Breast epithelium (tissue), 4 donors: ENCODE measurements at regions not wholly inside any gene's neighbourhood (a gene's known extent, or its start where the extent isn't known, plus 50 kb on each side); places are given as distances from the start of the nearest gene placed in this dataset.

Source experiments
- DNase-seq, 2 donors: peaks; one replicate each; pipeline ENCODE4 v3.0.0-alpha.2; 2019; ENCODE audit warnings: low spot score in 2 of 2
- H3K27ac ChIP-seq, 2 donors: fragments of 200-600 bp; sonication (generic) in 1 of 2; one replicate each; pipeline ENCODE4 v1.5.1; 2016 to 2019; ENCODE audit warnings: mild to moderate bottlenecking in 1 of 2
- H3K27me3 ChIP-seq, 2 donors: fragments of 200-600 bp; sonication (generic) in 1 of 2; one replicate each; pipeline versions ENCODE4 v1.5.1 to v1.6.0; 2017 to 2019; ENCODE audit warnings: control low read depth in 1 of 2, mild to moderate bottlenecking in 1 of 2
- H3K36me3 ChIP-seq: fragments of 200-600 bp; one replicate; pipeline ENCODE4 v1.5.1; 2019
- H3K4me1 ChIP-seq, 2 donors: fragments of 200-600 bp; sonication (generic); one replicate each; pipeline ENCODE4 v1.5.1; 2016 to 2019; ENCODE audit warnings: control low read depth in 1 of 2
- H3K4me3 ChIP-seq, 3 donors: fragments of 200-600 bp; sonication (generic); 1 replicate in 2 of 3; 2 replicates in 1 of 3; pipeline ENCODE4 v1.5.1; 2016 to 2019; ENCODE audit warnings: mild to moderate bottlenecking in 3 of 3, moderate library complexity in 2 of 3
- H3K9me3 ChIP-seq, 2 donors: fragments of 200-600 bp; sonication (generic) in 1 of 2; one replicate each; pipeline ENCODE4 v1.5.1; 2016 to 2019; ENCODE audit warnings: control low read depth in 1 of 2
- POLR2A ChIP-seq: fragments of 450-650 bp; IDR thresholded peaks from one replicate; pipeline ENCODE4 v1.6.1; 2016; ENCODE audit warnings: antibody characterized with exemption, mild to moderate bottlenecking, moderate library complexity
- POLR2AphosphoS5 ChIP-seq, 3 donors: sonication (generic); formaldehyde crosslinking; IDR thresholded peaks; one replicate each; pipeline ENCODE4 v1.6.1; 2017; ENCODE audit warnings: antibody characterized with exemption in 3 of 3
- intact Hi-C: fragments of 100-400 bp; cut with DNase I; formaldehyde crosslinking; loops from one replicate; pipeline ENCODE4 v1.15.1; 2023; ENCODE audit warnings: low total_unique reads
- TF ChIP-seq, protein P1 (sequence below), 3 donors: fragments of 450-650 bp; IDR thresholded peaks; one replicate each; pipeline ENCODE4 v1.5.1; 2016 to 2017; ENCODE audit warnings: antibody characterized with exemption in 3 of 3, mild to moderate bottlenecking in 3 of 3, moderate library complexity in 3 of 3

DNA sequence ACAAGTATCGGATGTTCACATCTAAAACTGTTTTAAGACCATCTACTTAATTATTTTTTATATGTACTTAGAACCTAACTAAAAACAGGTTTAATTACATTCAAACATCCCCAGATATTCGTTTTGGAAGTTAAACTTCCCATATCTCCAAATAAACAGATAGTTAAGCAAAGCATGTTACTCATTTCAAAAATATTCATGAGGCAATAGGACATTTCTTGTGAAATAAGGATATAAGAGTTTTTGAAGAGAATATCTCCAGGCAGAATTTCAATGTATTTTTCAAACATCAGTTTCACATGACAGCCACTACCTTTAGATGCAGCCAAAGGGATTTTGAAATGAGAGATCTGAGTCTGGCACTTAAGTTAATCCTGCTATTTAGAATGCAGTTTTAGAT lies 697.5 kb downstream of the SLITRK1 start:
- Histone ChIP-seq H3K27ac (no peak overlapping the region), H3K4me3 (no peak overlapping the region), H3K36me3 (no peaks in the 10 kb centered on the region), H3K9me3 (no peaks in the 10 kb centered on the region), H3K4me1 (no peaks in the 10 kb centered on the region), H3K27me3 (no peaks in the 10 kb centered on the region)
- intact Hi-C loops, result no loop called here
- DNase-seq, result no peak
- TF ChIP-seq, protein P1, sequence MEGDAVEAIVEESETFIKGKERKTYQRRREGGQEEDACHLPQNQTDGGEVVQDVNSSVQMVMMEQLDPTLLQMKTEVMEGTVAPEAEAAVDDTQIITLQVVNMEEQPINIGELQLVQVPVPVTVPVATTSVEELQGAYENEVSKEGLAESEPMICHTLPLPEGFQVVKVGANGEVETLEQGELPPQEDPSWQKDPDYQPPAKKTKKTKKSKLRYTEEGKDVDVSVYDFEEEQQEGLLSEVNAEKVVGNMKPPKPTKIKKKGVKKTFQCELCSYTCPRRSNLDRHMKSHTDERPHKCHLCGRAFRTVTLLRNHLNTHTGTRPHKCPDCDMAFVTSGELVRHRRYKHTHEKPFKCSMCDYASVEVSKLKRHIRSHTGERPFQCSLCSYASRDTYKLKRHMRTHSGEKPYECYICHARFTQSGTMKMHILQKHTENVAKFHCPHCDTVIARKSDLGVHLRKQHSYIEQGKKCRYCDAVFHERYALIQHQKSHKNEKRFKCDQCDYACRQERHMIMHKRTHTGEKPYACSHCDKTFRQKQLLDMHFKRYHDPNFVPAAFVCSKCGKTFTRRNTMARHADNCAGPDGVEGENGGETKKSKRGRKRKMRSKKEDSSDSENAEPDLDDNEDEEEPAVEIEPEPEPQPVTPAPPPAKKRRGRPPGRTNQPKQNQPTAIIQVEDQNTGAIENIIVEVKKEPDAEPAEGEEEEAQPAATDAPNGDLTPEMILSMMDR (IDR thresholded peaks at IDR 0.05), result no peak
- TF ChIP-seq POLR2AphosphoS5 (IDR thresholded peaks at IDR 0.05) (no peak), POLR2A (no peak)

DNA sequence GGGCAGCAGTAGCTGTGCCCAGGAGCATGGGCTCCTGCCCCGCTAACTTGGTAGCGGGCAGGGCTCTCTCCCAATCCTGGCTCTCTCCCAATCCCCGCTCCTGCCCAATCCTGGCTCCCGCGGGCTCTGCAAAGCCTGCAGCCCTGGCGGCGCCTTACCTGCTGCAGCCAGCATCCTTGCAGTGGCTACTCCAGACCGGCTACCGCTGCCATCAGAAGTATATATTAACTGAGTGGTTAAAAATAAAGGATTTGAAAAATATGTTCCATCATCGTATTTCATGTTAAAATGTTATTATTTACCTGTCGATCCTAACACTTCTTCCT lies 698.2 kb downstream of the SLITRK1 start:
- intact Hi-C loops, result no loop called here

DNA sequence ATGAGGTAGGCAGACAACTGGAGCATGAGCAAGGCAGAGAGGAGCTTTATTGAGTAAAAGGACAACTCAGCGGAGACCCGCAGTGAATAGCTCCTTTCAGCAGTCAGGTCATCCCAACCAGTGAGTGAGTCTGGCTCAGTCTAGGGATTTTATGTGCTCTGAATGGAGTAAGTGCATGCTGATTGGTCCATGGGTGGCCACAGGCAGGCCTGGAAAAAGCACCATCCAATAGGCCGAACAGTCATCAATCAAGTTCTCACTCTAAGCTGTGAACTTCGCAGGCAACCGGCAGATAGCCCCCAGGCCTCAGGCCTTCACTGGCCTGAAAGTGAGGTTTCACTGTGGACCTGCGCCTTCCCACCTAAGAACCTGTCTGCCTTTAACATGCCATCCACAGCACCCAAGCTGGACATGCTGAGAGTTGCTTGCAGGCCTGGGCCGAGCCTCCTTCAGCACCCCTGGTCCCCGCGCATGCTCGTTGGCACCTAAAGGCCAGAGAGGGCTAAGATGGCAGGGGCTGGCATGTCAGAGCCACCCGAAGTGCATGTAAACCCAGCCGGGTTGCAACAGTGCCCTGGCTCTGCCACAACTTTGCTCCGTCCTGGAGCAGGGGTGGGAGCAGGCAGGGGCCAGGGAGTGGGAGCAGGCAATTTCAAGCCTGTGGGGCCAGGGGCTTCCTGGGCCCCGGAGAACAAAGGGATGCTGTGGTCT lies 698.7 kb downstream of the SLITRK1 start:
- H3K36me3 ChIP-seq, result no peaks in the 10 kb centered on the region
- H3K27me3 ChIP-seq, result no peaks in the 10 kb centered on the region
- no peak overlapping the region for H3K27ac ChIP-seq
- H3K4me1 ChIP-seq, result no peaks in the 10 kb centered on the region
- TF ChIP-seq POLR2A, result no peak
- TF ChIP-seq POLR2AphosphoS5 (IDR thresholded peaks at IDR 0.05), result no peak
- TF ChIP-seq, protein P1 (IDR thresholded peaks at IDR 0.05), result no peak
- H3K4me3 ChIP-seq, result no peak overlapping the region
- no peak for DNase-seq
- H3K9me3 ChIP-seq, result no peaks in the 10 kb centered on the region
- intact Hi-C loops, result no loop called here

More for the DNA sequence above, 698.2 kb downstream of the SLITRK1 start:
- H3K4me3 ChIP-seq, result no peak overlapping the region
- no peaks in the 10 kb centered on the region for H3K9me3 ChIP-seq
- no peak overlapping the region for H3K27ac ChIP-seq
- TF ChIP-seq, protein P1 (IDR thresholded peaks at IDR 0.05), result no peak
- TF ChIP-seq POLR2AphosphoS5 (IDR thresholded peaks at IDR 0.05), result no peak
- TF ChIP-seq POLR2A, result no peak
- H3K4me1 ChIP-seq, result no peaks in the 10 kb centered on the region
- H3K36me3 ChIP-seq, result no peaks in the 10 kb centered on the region
- no peak for DNase-seq
- H3K27me3 ChIP-seq, result no peaks in the 10 kb centered on the region

DNA sequence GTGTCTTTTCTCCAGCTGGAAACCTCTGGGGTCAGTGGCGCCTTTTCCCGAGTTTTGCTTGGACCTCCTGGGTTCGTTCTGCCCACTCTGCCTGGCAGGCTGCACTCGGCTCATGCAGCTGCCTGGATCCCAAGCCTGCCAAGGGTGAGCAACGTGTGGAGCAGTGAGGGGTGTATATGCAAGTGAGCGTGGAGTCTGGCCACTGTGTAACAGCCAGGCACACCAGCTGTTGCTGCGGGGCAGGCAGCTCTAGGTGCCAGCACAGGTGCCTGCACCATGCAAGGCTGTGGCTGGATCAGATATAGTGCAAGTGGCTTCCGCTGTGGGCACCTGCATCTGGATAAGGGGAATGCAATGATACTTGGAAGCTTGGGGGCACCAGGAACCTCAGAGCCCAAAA lies 699.4 kb downstream of the SLITRK1 start:
- no peak for DNase-seq
- H3K9me3 ChIP-seq, result no peaks in the 10 kb centered on the region
- no peaks in the 10 kb centered on the region for H3K4me1 ChIP-seq
- intact Hi-C loops, result no loop called here
- no peaks in the 10 kb centered on the region for H3K36me3 ChIP-seq
- no peaks in the 10 kb centered on the region for H3K27me3 ChIP-seq
- H3K27ac ChIP-seq, result no peak overlapping the region
- TF ChIP-seq POLR2AphosphoS5 (IDR thresholded peaks at IDR 0.05), result no peak
- no peak for TF ChIP-seq POLR2A
- TF ChIP-seq, protein P1 (IDR thresholded peaks at IDR 0.05), result no peak
- no peak overlapping the region for H3K4me3 ChIP-seq

DNA sequence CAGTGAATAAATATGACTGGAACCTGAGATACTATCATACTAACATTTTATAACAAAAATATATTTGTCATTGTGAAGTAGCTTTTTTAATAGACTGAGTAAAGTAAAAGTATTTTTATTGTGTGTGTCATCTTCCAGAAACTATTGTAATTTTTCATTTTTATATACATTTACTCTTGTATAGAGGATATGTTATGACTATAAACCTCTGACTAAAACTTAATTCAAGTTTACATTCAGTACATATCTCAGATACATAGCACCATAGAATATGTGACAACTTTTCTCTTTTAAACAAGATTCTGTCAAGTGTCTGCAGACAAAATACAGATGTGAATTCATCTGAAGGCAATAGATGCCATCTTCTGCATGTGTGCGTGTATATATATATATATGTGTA lies 704.3 kb downstream of the SLITRK1 start:
- no peaks in the 10 kb centered on the region for H3K9me3 ChIP-seq
- DNase-seq, result no peak
- intact Hi-C loops, result no loop called here

More for the DNA sequence above, 704.3 kb downstream of the SLITRK1 start:
- TF ChIP-seq, protein P1 (IDR thresholded peaks at IDR 0.05), result no peak
- TF ChIP-seq POLR2AphosphoS5 (IDR thresholded peaks at IDR 0.05), result no peak
- Histone ChIP-seq H3K27ac (no peak overlapping the region), H3K27me3 (no peaks in the 10 kb centered on the region), H3K4me1 (no peaks in the 10 kb centered on the region), H3K4me3 (no peak overlapping the region), H3K36me3 (no peaks in the 10 kb centered on the region)
